GM12873 (cell line): ENCODE measurements at regions not wholly inside any gene's neighbourhood (a gene's known extent, or its start where the extent isn't known, plus 50 kb on each side); places are given as distances from the start of the nearest gene placed in this dataset.

Source experiments
- CTCF ChIP-seq: IDR thresholded peaks from 2 replicates; pipeline ENCODE4 v1.5.1; 2012; ENCODE audit warnings: low read depth, mild to moderate bottlenecking, moderate library complexity, low read length, control low read depth; ENCODE audit not compliant: insufficient read depth; ENCODE audit errors: missing control alignments

GRCh38 chr18:40531051-40531450 lies 1424.0 kb upstream of the PIK3C3 start:
- no peak for TF ChIP-seq CTCF

- TF ChIP-seq CTCF: no peak
Measured at GRCh38 chr18:40529478-40529877, 1425.6 kb upstream of the PIK3C3 start.

GRCh38 chr18:40524881-40525280 lies 1430.2 kb upstream of the PIK3C3 start:
- no peak for TF ChIP-seq CTCF

GRCh38 chr18:40523287-40523686 lies 1431.7 kb upstream of the PIK3C3 start:
- no peak for TF ChIP-seq CTCF

GRCh38 chr18:40501026-40501425 lies 1454.0 kb upstream of the PIK3C3 start:
- TF ChIP-seq CTCF: no peak

GRCh38 chr18:40494603-40495002 lies 1460.4 kb upstream of the PIK3C3 start:
- no peak for TF ChIP-seq CTCF

GRCh38 chr18:40493316-40493715 lies 1461.7 kb upstream of the PIK3C3 start:
- no peak for TF ChIP-seq CTCF

GRCh38 chr18:40489301-40489700 lies 1465.7 kb upstream of the PIK3C3 start:
- no peak for TF ChIP-seq CTCF
